ENCODE measurements at regions not wholly inside any gene's neighbourhood (a gene's known extent, or its start where the extent isn't known, plus 50 kb on each side); places are given as distances from the start of the nearest gene placed in this dataset.

- no peaks in the 10 kb centered on the region for H3K36me3 ChIP-seq
- DNase-seq (ENCODE audit: low read depth in 1 of 2, low spot score in 1 of 2): peak in 1 of 2 donors; percentile 78
- no peaks in the 10 kb centered on the region for H3K9me3 ChIP-seq (ENCODE audit: low read depth)
- peak overlapping the region; percentile 83 for H3K27ac ChIP-seq
- no peak overlapping the region for H3K4me3 ChIP-seq
- peaks cover 41% of the 10 kb centered on the region for H3K4me1 ChIP-seq (ENCODE audit: low read depth)
- TF ChIP-seq CTCF (IDR thresholded peaks at IDR 0.05; ENCODE audit: low read depth, low read length): no peak
- H3K27me3 ChIP-seq: no peaks in the 10 kb centered on the region
Observed at GRCh38 chr2:226558418-226558817, 241.2 kb downstream of the IRS1 start.

- no peaks in the 10 kb centered on the region for H3K36me3 ChIP-seq
- H3K4me1 ChIP-seq (ENCODE audit: low read depth): peaks cover 41% of the 10 kb centered on the region
- no peak for TF ChIP-seq CTCF (IDR thresholded peaks at IDR 0.05; ENCODE audit: low read depth, low read length)
- H3K4me3 ChIP-seq: no peak overlapping the region
- no peaks in the 10 kb centered on the region for H3K27me3 ChIP-seq
- H3K9me3 ChIP-seq (ENCODE audit: low read depth): no peaks in the 10 kb centered on the region
- no peak for DNase-seq (ENCODE audit: low read depth in 1 of 2, low spot score in 1 of 2)
- no peak overlapping the region for H3K27ac ChIP-seq
Observed at GRCh38 chr2:226556050-226556449, 243.6 kb downstream of the IRS1 start.

GRCh38 chr2:226554701-226555100 lies 244.9 kb downstream of the IRS1 start:
- TF ChIP-seq CTCF (IDR thresholded peaks at IDR 0.05; ENCODE audit: low read depth, low read length): no peak
- no peaks in the 10 kb centered on the region for H3K9me3 ChIP-seq (ENCODE audit: low read depth)
- H3K4me3 ChIP-seq: no peak overlapping the region
- H3K36me3 ChIP-seq: no peaks in the 10 kb centered on the region
- H3K4me1 ChIP-seq (ENCODE audit: low read depth): peaks cover 32% of the 10 kb centered on the region
- H3K27me3 ChIP-seq: no peaks in the 10 kb centered on the region
- no peak for DNase-seq (ENCODE audit: low read depth in 1 of 2, low spot score in 1 of 2)
- H3K27ac ChIP-seq: no peak overlapping the region

- TF ChIP-seq CTCF (IDR thresholded peaks at IDR 0.05; ENCODE audit: low read depth, low read length): no peak
- Histone ChIP-seq H3K4me1 (ENCODE audit: low read depth) (peaks cover 20% of the 10 kb centered on the region), H3K4me3 (no peak overlapping the region), H3K9me3 (ENCODE audit: low read depth) (no peaks in the 10 kb centered on the region), H3K27me3 (no peaks in the 10 kb centered on the region), H3K27ac (no peak overlapping the region), H3K36me3 (no peaks in the 10 kb centered on the region)
- no peak for DNase-seq (ENCODE audit: low read depth in 1 of 2, low spot score in 1 of 2)
Observed at GRCh38 chr2:226553333-226553732, 246.3 kb downstream of the IRS1 start.

- no peaks in the 10 kb centered on the region for H3K36me3 ChIP-seq
- DNase-seq (ENCODE audit: low read depth in 1 of 2, low spot score in 1 of 2): no peak
- no peaks in the 10 kb centered on the region for H3K9me3 ChIP-seq (ENCODE audit: low read depth)
- H3K27ac ChIP-seq: no peak overlapping the region
- peaks cover 14% of the 10 kb centered on the region for H3K4me1 ChIP-seq (ENCODE audit: low read depth)
- no peak for TF ChIP-seq CTCF (IDR thresholded peaks at IDR 0.05; ENCODE audit: low read depth, low read length)
- no peaks in the 10 kb centered on the region for H3K27me3 ChIP-seq
- H3K4me3 ChIP-seq: no peak overlapping the region
Observed at GRCh38 chr2:226552571-226553285, 246.9 kb downstream of the IRS1 start.

Data from cardiac muscle cell (in vitro differentiated cells and primary cell).